OCI-LY7 (cell line): ENCODE measurements at regions not wholly inside any gene's neighbourhood (a gene's known extent, or its start where the extent isn't known, plus 50 kb on each side); places are given as distances from the start of the nearest gene placed in this dataset.

Experiments used
- BruUV-seq: library from RNA; stranded (reverse); fragments of 400-500 nt; replicated peaks from 2 replicates; lab custom pipeline; 2021; lab: Mats Ljungman, UMichigan
- CTCF ChIA-PET: fragments of 300-600 bp; sonication (Branson Sonifier 250); formaldehyde crosslinking; loops from one replicate; lab custom pipeline; 2022; ENCODE audit warnings: antibody characterized with exemption; ENCODE audit not compliant: unreplicated experiment; lab: Charles Lee
- POLR2A ChIA-PET: fragments of 300-600 bp; sonication (Branson Sonifier 250); formaldehyde crosslinking; loops from one replicate; lab custom pipeline; 2022; ENCODE audit warnings: antibody characterized with exemption; lab: Charles Lee
- DNase-seq: peaks from one replicate; pipeline ENCODE4 v3.0.0-alpha.2; 2015; ENCODE audit warnings: low spot score
- H2AFZ ChIP-seq: fragments of 200-600 bp; sonication (generic), shearing (Covaris generic); 2 replicates; pipeline ENCODE4 v1.6.1; 2014; ENCODE audit warnings: mild to moderate bottlenecking, antibody characterized with exemption, low read length, moderate library complexity
- H3K27ac ChIP-seq: fragments of 200-600 bp; sonication (generic); 2 replicates; pipeline ENCODE4 v1.5.1; 2014; ENCODE audit warnings: mixed run types, low read depth, mild to moderate bottlenecking, moderate library complexity, low read length, inconsistent platforms; ENCODE audit not compliant: poor library complexity, severe bottlenecking
- H3K36me3 ChIP-seq: fragments of 200-600 bp; sonication (generic); 2 replicates; pipeline ENCODE4 v1.6.1; 2014; ENCODE audit warnings: mild to moderate bottlenecking, antibody characterized with exemption, low read length, moderate library complexity, mixed read lengths; ENCODE audit not compliant: insufficient read depth
- H3K4me1 ChIP-seq: fragments of 200-600 bp; sonication (generic); 2 replicates; pipeline ENCODE4 v1.5.1; 2014; ENCODE audit warnings: mild to moderate bottlenecking, low read length; ENCODE audit not compliant: insufficient read depth, poor library complexity, severe bottlenecking
- H3K4me2 ChIP-seq: fragments of 200-600 bp; sonication (generic); 2 replicates; pipeline ENCODE4 v1.6.1; 2014; ENCODE audit warnings: mild to moderate bottlenecking, low read length
- H3K4me3 ChIP-seq: fragments of 200-600 bp; sonication (generic); 2 replicates; pipeline ENCODE4 v1.5.1; 2014; ENCODE audit warnings: mild to moderate bottlenecking, low read depth, low read length; ENCODE audit not compliant: poor library complexity, severe bottlenecking
- H3K79me2 ChIP-seq: fragments of 200-600 bp; sonication (generic); 2 replicates; pipeline ENCODE4 v1.6.1; 2016; ENCODE audit warnings: low read depth, mild to moderate bottlenecking, low read length, moderate library complexity, mixed read lengths; ENCODE audit not compliant: insufficient read depth
- H3K9me2 ChIP-seq: fragments of 200-600 bp; sonication (generic); 2 replicates; pipeline ENCODE4 v1.6.1; 2016; ENCODE audit warnings: mild to moderate bottlenecking, low read length, mixed read lengths; ENCODE audit not compliant: insufficient read depth
- H3K9me3 ChIP-seq: fragments of 200-600 bp; sonication (generic); 2 replicates; pipeline ENCODE4 v1.6.1; 2014; ENCODE audit warnings: mild to moderate bottlenecking, mixed run types, low read length, mixed read lengths
- H4K20me1 ChIP-seq: fragments of 200-600 bp; sonication (generic); 2 replicates; pipeline ENCODE4 v1.6.1; 2014; ENCODE audit warnings: mild to moderate bottlenecking, antibody characterized with exemption, low read length, moderate library complexity, mixed read lengths; ENCODE audit not compliant: insufficient read depth
- CTCF ChIP-seq: fragments of 200-600 bp; sonication (generic); conservative IDR thresholded peaks from 2 replicates; pipeline ENCODE4 v1.5.1; 2014; ENCODE audit warnings: mild to moderate bottlenecking, antibody characterized with exemption, low read length, moderate library complexity, mixed read lengths
- EZH2phosphoT487 ChIP-seq: fragments of 200-600 bp; sonication (generic); IDR thresholded peaks from 2 replicates; pipeline ENCODE4 v1.6.1; 2018; ENCODE audit warnings: low read depth, borderline replicate concordance, mild to moderate bottlenecking, mixed run types, antibody characterized with exemption, low read length, moderate library complexity, mixed read lengths
- intact Hi-C: fragments of 100-400 bp; cut with micrococcal nuclease; formaldehyde crosslinking; loops from one replicate; pipeline ENCODE4 v1.10.0; 2022; ENCODE audit not compliant: unreplicated experiment

- POLR2A ChIA-PET, result interaction anchor here (0.6 kb wide), 1 partner anchor 37 kb away, joined by 5 read pairs; no protein-coding TSS in a partner anchor
Measured at GRCh38 chr13:74620711-74621110, 486.5 kb upstream of the KLF12 start.

GRCh38 chr13:74620308-74620707 lies 486.1 kb upstream of the KLF12 start:
- Histone ChIP-seq H3K9me2 (no peaks in the 10 kb centered on the region), H3K4me1 (no peaks in the 10 kb centered on the region), H3K4me3 (no peak overlapping the region), H3K9me3 (no peaks in the 10 kb centered on the region), H3K79me2 (no peaks in the 10 kb centered on the region), H4K20me1 (no peaks in the 10 kb centered on the region), H3K36me3 (no peaks in the 10 kb centered on the region), H2AFZ (no peak overlapping the region), H3K4me2 (no peak overlapping the region), H3K27ac (no peak overlapping the region)
- TF ChIP-seq CTCF (no peak), EZH2phosphoT487 (no peak)
- ChIA-PET POLR2A (interaction anchor here (0.6 kb wide), 1 partner anchor 38 kb away, joined by 5 read pairs; no protein-coding TSS in a partner anchor), CTCF (no interaction called here)
- intact Hi-C loops, result no loop called here
- BruUV-seq, result no TSS peak
- no peak for DNase-seq

More at GRCh38 chr13:74620711-74621110, 486.5 kb upstream of the KLF12 start:
- no peaks in the 10 kb centered on the region for H4K20me1 ChIP-seq
- no peak overlapping the region for H2AFZ ChIP-seq
- no peaks in the 10 kb centered on the region for H3K36me3 ChIP-seq
- no peaks in the 10 kb centered on the region for H3K9me2 ChIP-seq
- CTCF ChIA-PET, result no interaction called here
- no peaks in the 10 kb centered on the region for H3K4me1 ChIP-seq
- H3K27ac ChIP-seq, result no peak overlapping the region
- H3K79me2 ChIP-seq, result no peaks in the 10 kb centered on the region
- no peak overlapping the region for H3K4me2 ChIP-seq
- no TSS peak for BruUV-seq
- no peak overlapping the region for H3K4me3 ChIP-seq
- intact Hi-C loops, result no loop called here
- H3K9me3 ChIP-seq, result no peaks in the 10 kb centered on the region
- TF ChIP-seq CTCF, result no peak
- TF ChIP-seq EZH2phosphoT487, result no peak
- no peak for DNase-seq

- Histone ChIP-seq H3K36me3 (no peaks in the 10 kb centered on the region), H4K20me1 (no peaks in the 10 kb centered on the region), H3K9me2 (no peaks in the 10 kb centered on the region), H3K79me2 (no peaks in the 10 kb centered on the region), H3K4me1 (no peaks in the 10 kb centered on the region), H3K4me3 (no peak overlapping the region), H3K4me2 (no peak overlapping the region), H2AFZ (no peak overlapping the region), H3K27ac (no peak overlapping the region), H3K9me3 (no peaks in the 10 kb centered on the region)
- ChIA-PET POLR2A (no interaction called here), CTCF (no interaction called here)
- intact Hi-C loops, result no loop called here
- no TSS peak for BruUV-seq
- TF ChIP-seq CTCF, result no peak
- no peak for DNase-seq
Measured at GRCh38 chr13:74597526-74597925, 463.3 kb upstream of the KLF12 start.
